ENCODE measurements at regions not wholly inside any gene's neighbourhood (a gene's known extent, or its start where the extent isn't known, plus 50 kb on each side); places are given as distances from the start of the nearest gene placed in this dataset.

- DNase-seq (ENCODE audit: extremely low read depth, low read depth): no peak
Observed at GRCh38 chr4:156596706-156597329, 374.8 kb downstream of the PDGFC start.

DNA sequence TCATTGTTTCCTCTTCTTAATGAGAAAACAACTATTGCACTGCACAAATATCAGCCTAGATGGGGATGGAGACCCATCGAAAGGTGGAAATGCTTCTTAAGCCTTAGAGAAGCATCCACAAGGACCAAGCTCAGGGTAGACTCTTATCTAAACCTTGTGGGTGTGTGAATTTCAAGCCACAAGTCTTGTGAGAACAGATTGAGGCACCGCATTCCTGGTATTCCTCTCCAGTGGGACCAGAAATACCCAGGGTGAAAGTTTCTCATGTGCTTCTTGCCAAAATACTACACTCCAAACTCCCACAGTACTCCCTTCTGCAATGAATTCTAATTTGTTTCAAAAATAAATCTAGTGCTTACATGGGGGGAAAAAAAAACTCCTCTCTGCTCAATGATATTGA, 375.6 kb downstream of the PDGFC start:
- DNase-seq (ENCODE audit: extremely low read depth, low read depth): no peak

DNA sequence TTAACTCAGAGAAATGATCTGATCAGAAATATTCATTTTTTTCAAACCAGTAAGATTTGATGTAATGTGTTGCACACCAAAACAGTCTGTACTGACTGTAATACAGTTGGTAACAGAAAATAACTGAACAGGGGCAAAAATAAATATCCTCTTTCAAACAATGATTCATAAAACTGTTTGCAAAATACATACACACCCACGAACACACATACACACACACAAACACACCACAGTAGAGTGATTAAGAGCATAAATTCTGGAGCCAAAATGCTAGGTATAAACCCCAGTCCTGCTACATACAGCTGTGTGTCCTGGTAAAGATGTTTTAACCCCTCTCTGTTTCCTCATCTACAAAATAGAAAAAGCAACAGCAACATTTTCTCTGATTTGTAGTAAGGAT, 376.6 kb downstream of the PDGFC start:
- DNase-seq (ENCODE audit: extremely low read depth, low read depth): no peak

DNA sequence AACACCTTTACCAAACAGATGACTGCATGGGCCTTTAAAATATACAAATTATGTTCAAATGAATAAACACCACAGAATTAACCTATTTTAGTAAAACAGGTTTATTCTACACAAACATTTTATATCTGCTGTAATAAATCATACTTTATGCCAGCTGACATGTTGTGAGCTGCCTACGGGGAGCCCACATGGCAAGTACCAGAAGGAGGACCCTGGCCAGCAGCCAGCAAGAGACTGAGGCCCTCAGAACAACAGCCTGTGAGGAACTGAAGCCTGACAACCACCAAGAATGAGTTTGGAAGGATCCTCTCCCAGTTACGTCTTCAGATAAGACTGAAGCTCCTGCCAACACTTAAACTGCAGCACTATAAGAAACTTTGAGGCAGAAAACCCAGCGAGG, 377.0 kb downstream of the PDGFC start:
- DNase-seq (ENCODE audit: extremely low read depth, low read depth): no peak

DNA sequence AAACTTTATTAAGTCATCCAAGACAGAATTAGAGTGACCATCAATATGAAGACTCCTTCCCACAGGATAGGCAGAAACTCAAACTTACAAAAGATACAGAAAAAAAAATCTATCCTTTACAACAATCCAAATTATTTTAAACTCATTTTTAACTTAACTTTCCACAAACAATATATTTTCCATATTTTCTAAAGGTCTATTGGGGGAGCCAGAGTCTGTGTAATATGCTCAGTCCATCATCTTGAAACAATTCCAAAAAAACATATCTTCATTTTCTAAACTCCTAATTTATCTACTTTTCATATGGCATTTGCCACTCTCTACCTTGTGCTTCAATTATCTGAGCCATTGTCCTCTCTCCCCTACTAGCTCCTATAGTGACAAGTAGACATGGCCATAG, 378.1 kb downstream of the PDGFC start:
- DNase-seq (ENCODE audit: extremely low read depth, low read depth): no peak

DNA sequence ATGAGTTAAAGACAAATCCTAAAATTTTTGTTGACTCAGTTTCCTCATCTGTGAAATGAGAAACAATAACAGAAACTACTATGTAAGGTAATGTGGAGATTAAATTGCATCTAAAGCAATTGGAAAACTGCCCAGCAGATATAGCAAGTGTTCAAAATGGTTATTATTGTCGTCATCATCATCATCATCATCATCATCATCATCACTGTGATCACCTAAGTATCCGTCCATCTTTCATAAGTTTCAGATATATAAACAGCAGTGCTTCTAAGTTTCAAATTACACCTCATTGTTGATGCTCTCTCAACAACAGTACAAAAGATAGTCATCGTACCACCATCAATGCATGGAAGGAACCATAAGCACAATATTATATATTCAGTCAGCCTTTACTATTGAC, 379.9 kb downstream of the PDGFC start:
- no peak for DNase-seq (ENCODE audit: extremely low read depth, low read depth)

- no peak for DNase-seq (ENCODE audit: extremely low read depth, low read depth)
Observed at GRCh38 chr4:156584100-156584499, 387.5 kb downstream of the PDGFC start.

- DNase-seq (ENCODE audit: extremely low read depth, low read depth): no peak
Observed at GRCh38 chr4:156583265-156583664, 388.3 kb downstream of the PDGFC start.

DNA sequence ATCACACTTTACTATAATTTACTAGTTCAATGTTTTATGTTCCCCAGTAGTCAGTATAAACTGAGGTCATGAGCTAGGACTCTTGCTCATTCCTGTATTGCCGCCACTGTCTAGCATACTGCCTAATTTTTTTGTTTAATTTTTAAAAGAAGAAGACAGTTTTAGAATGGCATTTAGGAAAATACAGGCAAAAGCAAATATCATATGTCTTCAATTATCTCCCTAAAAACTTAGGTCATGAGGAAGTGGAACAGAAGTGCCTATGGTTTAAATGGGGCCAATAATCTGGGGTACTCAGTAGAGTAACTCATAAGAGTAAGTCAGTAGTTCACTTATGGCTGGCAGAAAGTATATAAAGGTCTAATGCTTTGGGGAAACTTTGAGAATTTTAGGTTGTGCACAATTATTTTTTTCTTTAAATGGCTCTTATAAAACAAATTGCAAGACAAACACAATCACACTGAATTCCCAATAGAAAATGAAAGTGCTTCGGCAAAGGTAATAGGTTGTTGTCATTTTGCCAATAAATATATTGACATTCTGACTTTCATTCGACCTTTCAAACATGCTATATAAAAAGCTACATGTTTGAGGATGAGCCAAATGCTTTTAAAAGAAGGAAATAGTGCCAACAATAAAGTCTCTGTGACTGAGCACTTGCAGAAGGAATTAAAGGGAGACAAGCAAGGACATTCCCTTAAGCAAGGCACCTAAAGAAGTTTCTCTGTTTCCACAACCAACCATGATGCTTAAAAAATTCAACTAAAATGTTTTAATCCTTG, 390.1 kb downstream of the PDGFC start:
- DNase-seq (ENCODE audit: extremely low read depth, low read depth): no peak

DNA sequence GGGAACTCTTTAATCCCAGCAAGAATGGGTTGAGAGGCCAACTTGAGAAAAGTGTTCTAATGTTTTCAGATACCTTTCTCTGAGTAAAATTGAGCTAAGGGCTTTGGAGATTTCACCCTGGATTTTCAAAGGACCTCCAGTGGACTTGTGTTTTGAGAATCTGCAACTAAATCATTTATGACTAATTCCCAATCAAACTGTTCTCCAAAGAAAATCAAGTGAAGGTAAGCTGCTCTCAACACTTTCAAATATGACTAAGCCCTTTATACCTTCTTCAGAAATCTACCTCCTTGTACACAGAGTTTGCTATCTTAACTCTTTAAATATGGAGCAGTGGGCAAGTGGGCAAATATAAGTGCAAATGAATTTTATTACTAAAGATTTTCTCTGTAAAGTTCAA, 392.9 kb downstream of the PDGFC start:
- no peak for DNase-seq (ENCODE audit: extremely low read depth, low read depth)

DNA sequence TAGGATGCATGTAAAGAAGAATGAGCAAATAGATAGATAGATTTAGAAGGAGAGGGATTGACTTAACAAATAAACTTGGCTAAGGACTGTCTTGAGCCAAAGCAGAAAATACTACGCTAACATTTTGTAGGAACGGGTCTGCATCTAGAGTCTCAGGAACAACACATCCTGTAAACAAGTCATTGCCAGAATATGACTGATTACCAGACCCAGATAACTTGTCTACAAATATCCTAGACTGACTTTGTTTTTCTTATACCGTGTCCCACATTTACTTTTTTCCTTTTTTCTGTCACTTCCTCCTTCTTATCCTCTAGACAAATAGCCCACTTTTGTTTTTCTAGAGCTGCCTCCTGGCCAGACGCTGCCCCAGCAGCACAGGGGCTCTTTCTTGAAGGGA, 393.6 kb downstream of the PDGFC start:
- DNase-seq (ENCODE audit: extremely low read depth, low read depth): no peak

DNA sequence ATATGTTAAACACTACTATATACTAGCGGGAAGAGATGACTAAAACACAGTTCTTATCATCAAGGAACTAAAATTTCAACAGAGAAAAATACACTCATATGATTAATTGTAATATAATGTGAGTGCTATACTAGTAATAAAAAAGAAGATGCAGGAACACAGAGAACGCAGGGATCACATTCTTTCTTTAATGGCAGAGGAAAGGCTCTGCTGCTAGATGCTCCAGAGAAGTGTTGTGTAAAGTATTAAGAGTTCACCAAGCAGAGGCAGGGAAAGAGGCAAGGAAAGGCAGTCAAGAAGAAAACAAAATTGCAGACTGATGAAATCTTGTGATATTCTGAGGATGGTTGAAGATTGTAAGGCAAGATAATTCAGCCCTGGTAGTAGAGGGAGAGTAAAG, 394.7 kb downstream of the PDGFC start:
- DNase-seq (ENCODE audit: extremely low read depth, low read depth): no peak

DNA sequence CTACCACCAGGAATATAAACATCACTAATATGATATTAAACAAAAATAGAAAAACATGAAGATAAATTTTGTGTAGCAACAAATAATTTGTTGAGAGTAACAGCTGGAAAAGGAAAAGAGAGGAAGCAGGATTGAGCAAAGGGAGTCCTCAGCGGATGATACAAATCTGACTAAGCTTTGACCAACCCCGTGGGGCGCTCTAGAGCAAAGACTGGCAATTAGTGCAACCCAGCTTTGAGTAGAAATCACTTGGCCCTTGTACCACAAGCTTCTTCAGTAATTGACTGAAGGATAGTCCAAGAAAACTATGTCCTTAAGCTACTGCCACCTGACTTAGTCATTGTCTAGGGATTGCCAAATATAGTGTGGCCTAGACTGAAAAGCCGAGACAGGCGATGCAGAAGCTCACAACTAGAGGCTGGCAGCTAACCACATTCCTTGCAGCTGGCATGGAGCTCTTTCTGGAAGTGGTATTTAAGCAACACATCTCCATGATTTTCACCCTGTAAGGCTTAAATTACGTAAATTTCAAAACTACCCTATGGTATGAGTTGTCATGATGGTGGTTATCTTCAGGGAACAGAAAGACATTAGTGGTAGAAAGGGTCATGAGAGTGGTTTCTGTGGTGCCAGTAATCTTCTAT, 396.0 kb downstream of the PDGFC start:
- no peak for DNase-seq (ENCODE audit: extremely low read depth, low read depth)

DNA sequence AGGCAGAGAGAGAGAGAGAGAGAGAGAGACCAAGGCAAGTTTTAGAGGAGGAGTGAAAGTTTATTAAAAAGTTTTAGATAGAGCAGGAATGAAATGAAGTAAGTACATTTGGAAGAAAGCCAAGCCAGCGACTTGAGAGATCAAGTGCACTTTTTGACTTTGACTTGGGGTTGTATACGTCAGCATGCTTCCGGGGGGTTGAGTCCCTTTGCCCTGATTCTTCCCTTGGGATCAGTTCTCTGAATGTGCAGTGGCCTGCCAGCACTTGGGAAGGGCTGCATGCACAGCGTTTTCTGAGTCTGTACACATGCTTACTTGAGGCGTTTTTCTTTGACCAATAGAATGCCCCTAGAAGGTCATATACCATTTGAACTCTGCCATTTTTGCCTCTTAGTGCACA, 400.5 kb downstream of the PDGFC start:
- DNase-seq (ENCODE audit: extremely low read depth, low read depth): no peak

GRCh38 chr4:156569535-156569934, 402.1 kb downstream of the PDGFC start:
- DNase-seq (ENCODE audit: extremely low read depth, low read depth): no peak

DNA sequence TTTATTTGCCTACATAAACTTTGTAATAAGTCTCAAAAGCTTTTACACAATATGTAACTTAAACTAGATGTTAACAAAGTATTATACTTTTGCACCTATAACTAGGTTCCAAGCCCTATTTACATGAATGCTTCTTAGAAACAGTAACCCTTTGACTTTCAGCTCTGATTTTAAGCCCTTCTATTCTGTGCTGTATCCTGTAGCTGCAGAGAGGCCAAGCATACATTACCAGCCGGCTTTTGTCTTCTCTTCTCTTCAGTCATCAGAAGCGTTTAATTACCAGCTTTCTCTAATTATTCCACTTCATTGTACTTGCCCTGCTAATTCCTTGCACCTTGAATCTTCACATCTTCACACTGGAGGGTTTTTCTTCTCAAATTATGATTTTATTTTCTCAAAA, 403.1 kb downstream of the PDGFC start:
- DNase-seq (ENCODE audit: extremely low read depth, low read depth): no peak

DNA sequence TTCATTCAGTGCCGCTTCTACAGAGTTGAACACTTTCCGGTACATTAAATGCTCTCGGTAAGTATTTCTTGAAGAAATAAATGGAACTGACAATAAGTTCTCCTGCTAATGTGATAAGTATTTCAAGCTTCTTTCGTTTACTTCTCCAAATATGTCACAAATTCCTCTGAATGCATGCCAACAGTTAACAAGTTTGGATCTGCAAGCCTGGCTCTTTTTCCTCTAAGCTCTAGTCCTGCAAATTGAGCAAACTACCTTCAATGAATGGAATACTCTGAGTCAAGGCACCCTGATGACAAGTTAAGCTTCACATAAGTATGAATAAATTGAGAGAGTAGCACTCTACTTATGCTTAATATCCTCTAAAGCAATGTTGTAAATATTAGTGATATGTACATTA, 403.6 kb downstream of the PDGFC start:
- no peak for DNase-seq (ENCODE audit: extremely low read depth, low read depth)

- no peak for DNase-seq (ENCODE audit: extremely low read depth, low read depth)
Observed at GRCh38 chr4:156560701-156561100, 410.9 kb downstream of the PDGFC start.

GRCh38 chr4:156559346-156559745, 412.3 kb downstream of the PDGFC start:
- DNase-seq (ENCODE audit: extremely low read depth, low read depth): no peak

DNA sequence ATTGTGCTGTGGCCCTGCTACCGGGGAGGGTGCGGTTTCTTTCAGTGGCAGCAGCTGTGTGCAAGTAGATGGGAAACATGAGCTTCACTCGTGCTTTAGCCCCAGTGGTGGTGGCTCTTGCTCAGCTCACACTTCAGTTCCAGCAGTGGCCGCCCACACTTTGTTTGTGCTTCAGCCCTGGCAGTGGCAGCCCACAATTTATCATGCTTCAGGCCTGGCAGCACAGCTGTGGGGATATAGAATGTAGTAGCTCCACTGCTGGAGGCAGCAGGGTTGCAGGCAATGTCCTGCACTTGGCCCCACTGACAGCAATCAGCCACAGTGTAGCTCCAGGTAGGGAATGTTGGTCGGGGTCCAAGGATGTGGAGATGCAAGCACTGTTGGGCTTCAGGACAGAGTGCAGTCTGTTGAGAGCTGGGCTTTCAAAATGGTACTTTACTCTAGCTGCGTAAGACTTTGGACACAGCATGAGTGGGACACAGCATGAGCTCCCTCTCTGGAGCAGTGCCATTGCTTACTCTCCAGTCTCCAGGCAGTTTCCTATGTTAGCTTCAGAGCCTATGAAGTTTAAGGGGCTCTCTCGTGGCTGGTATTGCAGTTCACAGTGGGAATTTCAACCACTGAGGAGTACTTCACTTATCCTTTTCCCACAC, 413.1 kb downstream of the PDGFC start:
- no peak for DNase-seq (ENCODE audit: extremely low read depth, low read depth)

DNA sequence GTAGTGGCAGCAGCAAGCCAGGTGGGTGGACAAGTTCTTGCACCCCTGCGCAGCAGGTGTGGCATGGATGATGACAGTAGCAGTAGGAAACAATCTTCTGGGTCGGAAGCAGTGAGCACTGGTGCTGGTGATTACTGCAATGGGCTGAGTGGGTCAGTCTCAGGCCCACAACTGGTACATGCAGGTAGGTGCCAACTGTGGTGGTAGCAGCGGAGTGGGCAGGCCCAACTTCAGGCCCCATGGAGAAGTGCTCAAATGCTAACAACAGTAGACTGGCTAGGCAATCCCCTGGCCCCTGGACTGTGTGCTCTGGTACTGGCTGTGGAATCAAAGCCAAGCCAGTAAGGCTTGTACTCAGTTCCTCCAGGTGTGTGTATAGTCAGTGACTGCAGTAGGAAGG, 413.7 kb downstream of the PDGFC start:
- no peak for DNase-seq (ENCODE audit: extremely low read depth, low read depth)

DNA sequence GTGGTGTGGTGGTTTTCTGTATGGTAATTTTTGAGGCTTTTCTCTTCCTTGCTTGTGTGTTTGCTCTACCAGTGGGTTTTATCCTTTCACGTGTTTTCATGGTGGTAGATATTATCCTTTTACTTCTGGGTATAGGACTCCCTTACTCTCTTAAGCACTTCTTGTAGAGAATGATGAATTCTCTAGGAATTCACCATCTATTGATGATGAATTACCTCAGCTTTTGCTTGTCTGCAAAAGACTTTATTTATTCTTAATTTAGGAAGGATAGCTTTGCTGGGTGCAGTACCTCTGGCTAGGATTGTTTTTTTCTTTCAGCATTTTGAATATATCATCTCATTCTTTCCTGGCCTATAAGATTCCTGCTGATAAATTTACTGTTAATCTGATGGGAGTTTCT, 415.3 kb downstream of the PDGFC start:
- no peak for DNase-seq (ENCODE audit: extremely low read depth, low read depth)
